ENCODE measurements at regions not wholly inside any gene's neighbourhood (a gene's known extent, or its start where the extent isn't known, plus 50 kb on each side); places are given as distances from the start of the nearest gene placed in this dataset.

GRCh38 chr5:67381236-67381880 is 184.8 kb upstream of the CD180 start:
- H2BK15ac ChIP-seq (ENCODE audit: low read depth, poor library complexity, severe bottlenecking) = no peak overlapping the region
- no peak overlapping the region for H3K27ac ChIP-seq (ENCODE audit: low read length, poor library complexity, severe bottlenecking)
- H3K23ac ChIP-seq (ENCODE audit: low read length in 2 of 2) = no peak overlapping the region
- no peaks in the 10 kb centered on the region for H3K36me3 ChIP-seq (ENCODE audit: control insufficient read depth in 1 of 2, insufficient read depth in 2 of 2, low read depth in 1 of 2, low read length in 2 of 2)
- H3K4me2 ChIP-seq (ENCODE audit: low read length, poor library complexity, severe bottlenecking) = no peak overlapping the region
- H3K79me1 ChIP-seq (replicated peaks; ENCODE audit: low read length, poor library complexity, severe bottlenecking) = no peaks in the 10 kb centered on the region
- H2BK120ac ChIP-seq (ENCODE audit: low read depth, low read length) = no peak overlapping the region
- H2BK5ac ChIP-seq (ENCODE audit: low read depth, low read length, poor library complexity, severe bottlenecking) = no peak overlapping the region
- no peak overlapping the region for H4K91ac ChIP-seq (ENCODE audit: low read length)
- DNase-seq = no peak
- no peaks in the 10 kb centered on the region for H3K9me3 ChIP-seq (ENCODE audit: control insufficient read depth, low read length)
- H2AK5ac ChIP-seq (ENCODE audit: low read length, severe bottlenecking) = no peak overlapping the region
- no peak overlapping the region for H2BK12ac ChIP-seq (ENCODE audit: low read length in 2 of 2)
- no peak overlapping the region for H4K8ac ChIP-seq (ENCODE audit: low read length)
- H3K27me3 ChIP-seq (ENCODE audit: control insufficient read depth in 1 of 2, insufficient read depth in 1 of 2, low read length in 2 of 2) = no peaks in the 10 kb centered on the region
- no peak overlapping the region for H3K4me3 ChIP-seq (ENCODE audit: insufficient read depth in 1 of 2, low read depth in 1 of 2, low read length in 2 of 2)
- H3K4ac ChIP-seq (ENCODE audit: low read depth in 1 of 2, low read length in 2 of 2) = no peak overlapping the region
- H3K14ac ChIP-seq (ENCODE audit: low read length in 2 of 2) = no peak overlapping the region
- WGBS = 88% methylated on average over 1 of the region's 2 CpGs
- no peak overlapping the region for H2AFZ ChIP-seq (ENCODE audit: low read depth, low read length)
- H3K4me1 ChIP-seq (ENCODE audit: control insufficient read depth, insufficient read depth, low read depth, low read length) = no peaks in the 10 kb centered on the region
- no peak overlapping the region for H3K18ac ChIP-seq (ENCODE audit: low read depth in 1 of 2, low read length in 2 of 2)
- H3K9ac ChIP-seq (ENCODE audit: low read length) = no peak overlapping the region

GRCh38 chr5:67380431-67380830 is 183.8 kb upstream of the CD180 start:
- Histone ChIP-seq H3K36me3 (ENCODE audit: control insufficient read depth in 1 of 2, insufficient read depth in 2 of 2, low read depth in 1 of 2, low read length in 2 of 2) (no peaks in the 10 kb centered on the region), H2BK5ac (ENCODE audit: low read depth, low read length, poor library complexity, severe bottlenecking) (no peak overlapping the region), H2BK15ac (ENCODE audit: low read depth, poor library complexity, severe bottlenecking) (no peak overlapping the region)

GRCh38 chr5:67379753-67380152 is 183.2 kb upstream of the CD180 start:
- H3K14ac ChIP-seq (ENCODE audit: low read length in 2 of 2) = no peak overlapping the region
- H3K4ac ChIP-seq (ENCODE audit: low read depth in 1 of 2, low read length in 2 of 2) = no peak overlapping the region
- H3K23ac ChIP-seq (ENCODE audit: low read length in 2 of 2) = no peak overlapping the region
- no peak overlapping the region for H3K4me3 ChIP-seq (ENCODE audit: insufficient read depth in 1 of 2, low read depth in 1 of 2, low read length in 2 of 2)
- H3K9me3 ChIP-seq (ENCODE audit: control insufficient read depth, low read length) = no peaks in the 10 kb centered on the region
- H3K9ac ChIP-seq (ENCODE audit: low read length) = no peak overlapping the region
- no peaks in the 10 kb centered on the region for H3K36me3 ChIP-seq (ENCODE audit: control insufficient read depth in 1 of 2, insufficient read depth in 2 of 2, low read depth in 1 of 2, low read length in 2 of 2)
- H4K8ac ChIP-seq (ENCODE audit: low read length) = no peak overlapping the region
- no peak overlapping the region for H2BK5ac ChIP-seq (ENCODE audit: low read depth, low read length, poor library complexity, severe bottlenecking)
- H3K27ac ChIP-seq (ENCODE audit: low read length, poor library complexity, severe bottlenecking) = no peak overlapping the region
- H3K4me1 ChIP-seq (ENCODE audit: control insufficient read depth, insufficient read depth, low read depth, low read length) = no peaks in the 10 kb centered on the region
- H3K27me3 ChIP-seq (ENCODE audit: control insufficient read depth in 1 of 2, insufficient read depth in 1 of 2, low read length in 2 of 2) = no peaks in the 10 kb centered on the region
- no peak overlapping the region for H2AFZ ChIP-seq (ENCODE audit: low read depth, low read length)
- H2AK5ac ChIP-seq (ENCODE audit: low read length, severe bottlenecking) = no peak overlapping the region
- H3K79me1 ChIP-seq (replicated peaks; ENCODE audit: low read length, poor library complexity, severe bottlenecking) = no peaks in the 10 kb centered on the region
- DNase-seq = no peak
- no peak overlapping the region for H3K4me2 ChIP-seq (ENCODE audit: low read length, poor library complexity, severe bottlenecking)
- H2BK12ac ChIP-seq (ENCODE audit: low read length in 2 of 2) = no peak overlapping the region
- H2BK120ac ChIP-seq (ENCODE audit: low read depth, low read length) = no peak overlapping the region
- no peak overlapping the region for H4K91ac ChIP-seq (ENCODE audit: low read length)
- WGBS = no CpG with 5 or more reads among the region's 2 CpGs
- H3K18ac ChIP-seq (ENCODE audit: low read depth in 1 of 2, low read length in 2 of 2) = no peak overlapping the region
- H2BK15ac ChIP-seq (ENCODE audit: low read depth, poor library complexity, severe bottlenecking) = no peak overlapping the region

More at GRCh38 chr5:67380431-67380830, 183.8 kb upstream of the CD180 start:
- H2BK120ac ChIP-seq (ENCODE audit: low read depth, low read length) = no peak overlapping the region
- H3K9ac ChIP-seq (ENCODE audit: low read length) = no peak overlapping the region
- no peaks in the 10 kb centered on the region for H3K4me1 ChIP-seq (ENCODE audit: control insufficient read depth, insufficient read depth, low read depth, low read length)
- H3K14ac ChIP-seq (ENCODE audit: low read length in 2 of 2) = no peak overlapping the region
- no peak overlapping the region for H3K4ac ChIP-seq (ENCODE audit: low read depth in 1 of 2, low read length in 2 of 2)
- no peak overlapping the region for H4K91ac ChIP-seq (ENCODE audit: low read length)
- H3K79me1 ChIP-seq (replicated peaks; ENCODE audit: low read length, poor library complexity, severe bottlenecking) = no peaks in the 10 kb centered on the region
- H3K27me3 ChIP-seq (ENCODE audit: control insufficient read depth in 1 of 2, insufficient read depth in 1 of 2, low read length in 2 of 2) = no peaks in the 10 kb centered on the region
- no peak overlapping the region for H3K27ac ChIP-seq (ENCODE audit: low read length, poor library complexity, severe bottlenecking)
- H3K4me2 ChIP-seq (ENCODE audit: low read length, poor library complexity, severe bottlenecking) = no peak overlapping the region
- H3K18ac ChIP-seq (ENCODE audit: low read depth in 1 of 2, low read length in 2 of 2) = no peak overlapping the region
- H3K4me3 ChIP-seq (ENCODE audit: insufficient read depth in 1 of 2, low read depth in 1 of 2, low read length in 2 of 2) = no peak overlapping the region
- H2AFZ ChIP-seq (ENCODE audit: low read depth, low read length) = no peak overlapping the region
- H2BK12ac ChIP-seq (ENCODE audit: low read length in 2 of 2) = no peak overlapping the region
- H4K8ac ChIP-seq (ENCODE audit: low read length) = no peak overlapping the region
- H3K23ac ChIP-seq (ENCODE audit: low read length in 2 of 2) = no peak overlapping the region
- H2AK5ac ChIP-seq (ENCODE audit: low read length, severe bottlenecking) = no peak overlapping the region
- DNase-seq = no peak
- H3K9me3 ChIP-seq (ENCODE audit: control insufficient read depth, low read length) = no peaks in the 10 kb centered on the region
- WGBS = 100% methylated on average over 1 of the region's 1 CpG

- Histone ChIP-seq H2AK5ac (ENCODE audit: low read length, severe bottlenecking) (no peak overlapping the region), H3K18ac (ENCODE audit: low read depth in 1 of 2, low read length in 2 of 2) (no peak overlapping the region), H3K4ac (ENCODE audit: low read depth in 1 of 2, low read length in 2 of 2) (no peak overlapping the region), H3K9me3 (ENCODE audit: control insufficient read depth, low read length) (no peaks in the 10 kb centered on the region), H3K9ac (ENCODE audit: low read length) (no peak overlapping the region), H4K91ac (ENCODE audit: low read length) (no peak overlapping the region), H2BK15ac (ENCODE audit: low read depth, poor library complexity, severe bottlenecking) (no peak overlapping the region), H3K4me2 (ENCODE audit: low read length, poor library complexity, severe bottlenecking) (no peak overlapping the region), H4K8ac (ENCODE audit: low read length) (no peak overlapping the region), H3K27ac (ENCODE audit: low read length, poor library complexity, severe bottlenecking) (no peak overlapping the region), H3K4me3 (ENCODE audit: insufficient read depth in 1 of 2, low read depth in 1 of 2, low read length in 2 of 2) (no peak overlapping the region), H3K23ac (ENCODE audit: low read length in 2 of 2) (no peak overlapping the region), H2BK12ac (ENCODE audit: low read length in 2 of 2) (no peak overlapping the region), H3K14ac (ENCODE audit: low read length in 2 of 2) (no peak overlapping the region), H2AFZ (ENCODE audit: low read depth, low read length) (no peak overlapping the region), H2BK120ac (ENCODE audit: low read depth, low read length) (no peak overlapping the region), H3K79me1 (replicated peaks; ENCODE audit: low read length, poor library complexity, severe bottlenecking) (no peaks in the 10 kb centered on the region), H2BK5ac (ENCODE audit: low read depth, low read length, poor library complexity, severe bottlenecking) (no peak overlapping the region), H3K36me3 (ENCODE audit: control insufficient read depth in 1 of 2, insufficient read depth in 2 of 2, low read depth in 1 of 2, low read length in 2 of 2) (no peaks in the 10 kb centered on the region), H3K4me1 (ENCODE audit: control insufficient read depth, insufficient read depth, low read depth, low read length) (no peaks in the 10 kb centered on the region), H3K27me3 (ENCODE audit: control insufficient read depth in 1 of 2, insufficient read depth in 1 of 2, low read length in 2 of 2) (no peaks in the 10 kb centered on the region)
- no CpG with 5 or more reads among the region's 1 CpG for WGBS
- no peak for DNase-seq
These were observed 181.7 kb upstream of the CD180 start for GRCh38 chr5:67378256-67378655.
